ENCODE measurements at regions not wholly inside any gene's neighbourhood (a gene's known extent, or its start where the extent isn't known, plus 50 kb on each side); places are given as distances from the start of the nearest gene placed in this dataset.

DNA sequence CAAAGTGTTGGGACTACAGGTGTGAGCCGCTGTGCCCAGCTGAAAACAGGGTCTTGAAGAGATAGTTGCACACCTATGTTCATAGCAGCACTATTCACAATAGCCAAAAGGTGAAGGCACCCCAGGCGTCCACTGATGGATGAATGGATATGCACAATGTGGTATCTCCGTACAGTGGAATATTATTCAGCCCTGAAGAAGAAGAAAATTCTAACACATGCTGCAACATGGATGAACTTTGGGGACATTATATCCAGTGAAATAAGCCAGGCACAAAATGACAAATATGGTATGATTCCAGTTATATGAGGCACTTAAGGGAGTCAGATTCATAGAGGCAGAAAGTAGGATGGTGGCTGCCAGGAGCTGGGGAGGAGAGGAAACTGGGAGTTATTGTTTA, 137.6 kb upstream of the WNT4 start:
- Histone ChIP-seq H3K4me2 (ENCODE audit: insufficient read depth, low read length, poor library complexity, severe bottlenecking) (no peak overlapping the region), H3K27me3 (ENCODE audit: control insufficient read depth in 3 of 3, insufficient read depth in 3 of 3, low read depth in 1 of 3, low read length in 3 of 3) (peaks cover 0 to 18% (median 9%) of the 10 kb centered on the region in 3 experiments), H3K4me3 (ENCODE audit: low read length in 2 of 2) (no peak overlapping the region), H2BK120ac (ENCODE audit: low read depth, low read length) (no peak overlapping the region), H4K8ac (ENCODE audit: low read depth, low read length) (no peak overlapping the region), H3K23ac (ENCODE audit: low read depth, low read length, poor library complexity) (no peak overlapping the region), H2BK12ac (ENCODE audit: low read length) (no peak overlapping the region), H3K9me3 (replicated peaks in 1 of 2; ENCODE audit: control insufficient read depth in 2 of 2, insufficient read depth in 1 of 2, low read depth in 1 of 2, low read length in 2 of 2) (no peaks in the 10 kb centered on the region), H2AFZ (ENCODE audit: low read length) (no peak overlapping the region), H3K14ac (ENCODE audit: low read length) (no peak overlapping the region), H3K18ac (ENCODE audit: low read length) (no peak overlapping the region), H2BK15ac (ENCODE audit: low read length) (no peak overlapping the region), H4K91ac (ENCODE audit: low read depth, low read length, poor library complexity) (no peak overlapping the region), H3K9ac (ENCODE audit: low read depth, low read length, poor library complexity) (no peak overlapping the region), H3K36me3 (replicated peaks in 1 of 2; ENCODE audit: control insufficient read depth in 2 of 2, insufficient read depth in 2 of 2, low read length in 2 of 2) (no peaks in the 10 kb centered on the region), H2BK5ac (ENCODE audit: low read length) (no peak overlapping the region), H3K79me1 (ENCODE audit: low read depth, low read length) (no peaks in the 10 kb centered on the region), H3K4ac (ENCODE audit: low read length) (no peak overlapping the region), H2AK5ac (ENCODE audit: low read depth, low read length) (no peak overlapping the region), H3K4me1 (ENCODE audit: control insufficient read depth in 2 of 2, insufficient read depth in 1 of 2, low read depth in 1 of 2, low read length in 2 of 2) (no peaks in the 10 kb centered on the region), H3K27ac (replicated peaks; ENCODE audit: low read length) (no peak overlapping the region)
- WGBS, 2 donors (ENCODE audit: extremely low coverage in 2 of 2, insufficient read length in 2 of 2, insufficient replicate concordance in 1 of 2) = no CpG with 5 or more reads among the region's 3 CpGs
- DNase-seq (ENCODE audit: low spot score) = no peak

- H3K27me3 ChIP-seq (ENCODE audit: control insufficient read depth in 3 of 3, insufficient read depth in 3 of 3, low read depth in 1 of 3, low read length in 3 of 3) = peaks cover 0 to 7% (median 7%) of the 10 kb centered on the region in 3 experiments
- H3K4me2 ChIP-seq (ENCODE audit: insufficient read depth, low read length, poor library complexity, severe bottlenecking) = no peak overlapping the region
- DNase-seq (ENCODE audit: low spot score) = no peak
These were observed 138.8 kb upstream of the WNT4 start for GRCh38 chr1:22281521-22282363.

GRCh38 chr1:22282364-22282995, 139.6 kb upstream of the WNT4 start:
- Histone ChIP-seq H3K14ac (ENCODE audit: low read length) (no peak overlapping the region), H3K27ac (replicated peaks; ENCODE audit: low read length) (no peak overlapping the region), H2AK5ac (ENCODE audit: low read depth, low read length) (no peak overlapping the region), H4K91ac (ENCODE audit: low read depth, low read length, poor library complexity) (no peak overlapping the region), H4K8ac (ENCODE audit: low read depth, low read length) (no peak overlapping the region), H3K18ac (ENCODE audit: low read length) (peak overlapping the region; percentile 52), H3K4me3 (ENCODE audit: low read length in 2 of 2) (no peak overlapping the region), H2BK15ac (ENCODE audit: low read length) (no peak overlapping the region), H3K23ac (ENCODE audit: low read depth, low read length, poor library complexity) (peak overlapping the region; percentile 48), H2BK5ac (ENCODE audit: low read length) (no peak overlapping the region), H3K4me1 (ENCODE audit: control insufficient read depth in 2 of 2, insufficient read depth in 1 of 2, low read depth in 1 of 2, low read length in 2 of 2) (no peaks in the 10 kb centered on the region), H2BK120ac (ENCODE audit: low read depth, low read length) (no peak overlapping the region), H3K4me2 (ENCODE audit: insufficient read depth, low read length, poor library complexity, severe bottlenecking) (no peak overlapping the region), H3K9me3 (replicated peaks in 1 of 2; ENCODE audit: control insufficient read depth in 2 of 2, insufficient read depth in 1 of 2, low read depth in 1 of 2, low read length in 2 of 2) (no peaks in the 10 kb centered on the region), H3K36me3 (replicated peaks in 1 of 2; ENCODE audit: control insufficient read depth in 2 of 2, insufficient read depth in 2 of 2, low read length in 2 of 2) (no peaks in the 10 kb centered on the region), H3K27me3 (ENCODE audit: control insufficient read depth in 3 of 3, insufficient read depth in 3 of 3, low read depth in 1 of 3, low read length in 3 of 3) (peaks cover 0 to 6% (median 3%) of the 10 kb centered on the region in 3 experiments), H3K9ac (ENCODE audit: low read depth, low read length, poor library complexity) (no peak overlapping the region), H2BK12ac (ENCODE audit: low read length) (no peak overlapping the region), H3K4ac (ENCODE audit: low read length) (no peak overlapping the region), H2AFZ (ENCODE audit: low read length) (no peak overlapping the region), H3K79me1 (ENCODE audit: low read depth, low read length) (no peaks in the 10 kb centered on the region)
- WGBS, 2 donors (ENCODE audit: extremely low coverage in 2 of 2, insufficient read length in 2 of 2, insufficient replicate concordance in 1 of 2) = no CpG with 5 or more reads among the region's 13 CpGs
- DNase-seq (ENCODE audit: low spot score) = no peak

More at GRCh38 chr1:22281521-22282363, 138.8 kb upstream of the WNT4 start:
- H2BK15ac ChIP-seq (ENCODE audit: low read length) = no peak overlapping the region
- no peak overlapping the region for H3K4ac ChIP-seq (ENCODE audit: low read length)
- H2BK120ac ChIP-seq (ENCODE audit: low read depth, low read length) = no peak overlapping the region
- no peak overlapping the region for H3K23ac ChIP-seq (ENCODE audit: low read depth, low read length, poor library complexity)
- peak overlapping the region; percentile 5 for H3K14ac ChIP-seq (ENCODE audit: low read length)
- H2BK5ac ChIP-seq (ENCODE audit: low read length) = no peak overlapping the region
- H3K79me1 ChIP-seq (ENCODE audit: low read depth, low read length) = no peaks in the 10 kb centered on the region
- H3K18ac ChIP-seq (ENCODE audit: low read length) = no peak overlapping the region
- H3K4me1 ChIP-seq (ENCODE audit: control insufficient read depth in 2 of 2, insufficient read depth in 1 of 2, low read depth in 1 of 2, low read length in 2 of 2) = no peaks in the 10 kb centered on the region
- no peak overlapping the region for H3K9ac ChIP-seq (ENCODE audit: low read depth, low read length, poor library complexity)
- H2BK12ac ChIP-seq (ENCODE audit: low read length) = no peak overlapping the region
- H2AK5ac ChIP-seq (ENCODE audit: low read depth, low read length) = no peak overlapping the region
- no peaks in the 10 kb centered on the region for H3K36me3 ChIP-seq (replicated peaks in 1 of 2; ENCODE audit: control insufficient read depth in 2 of 2, insufficient read depth in 2 of 2, low read length in 2 of 2)
- no peak overlapping the region for H4K8ac ChIP-seq (ENCODE audit: low read depth, low read length)
- no peak overlapping the region for H3K27ac ChIP-seq (replicated peaks; ENCODE audit: low read length)
- H3K4me3 ChIP-seq (ENCODE audit: low read length in 2 of 2) = no peak overlapping the region
- no peak overlapping the region for H2AFZ ChIP-seq (ENCODE audit: low read length)
- no peak overlapping the region for H4K91ac ChIP-seq (ENCODE audit: low read depth, low read length, poor library complexity)
- no CpG with 5 or more reads among the region's 11 CpGs for WGBS, 2 donors (ENCODE audit: extremely low coverage in 2 of 2, insufficient read length in 2 of 2, insufficient replicate concordance in 1 of 2)
- H3K9me3 ChIP-seq (replicated peaks in 1 of 2; ENCODE audit: control insufficient read depth in 2 of 2, insufficient read depth in 1 of 2, low read depth in 1 of 2, low read length in 2 of 2) = no peaks in the 10 kb centered on the region

- no peak for DNase-seq (ENCODE audit: low spot score)
- Histone ChIP-seq H3K27me3 (ENCODE audit: control insufficient read depth in 3 of 3, insufficient read depth in 3 of 3, low read depth in 1 of 3, low read length in 3 of 3) (peaks cover 0 to 6% (median 0%) of the 10 kb centered on the region in 3 experiments), H4K8ac (ENCODE audit: low read depth, low read length) (no peak overlapping the region), H2BK120ac (ENCODE audit: low read depth, low read length) (no peak overlapping the region), H3K9me3 (replicated peaks in 1 of 2; ENCODE audit: control insufficient read depth in 2 of 2, insufficient read depth in 1 of 2, low read depth in 1 of 2, low read length in 2 of 2) (no peaks in the 10 kb centered on the region), H3K4me1 (ENCODE audit: control insufficient read depth in 2 of 2, insufficient read depth in 1 of 2, low read depth in 1 of 2, low read length in 2 of 2) (no peaks in the 10 kb centered on the region), H3K23ac (ENCODE audit: low read depth, low read length, poor library complexity) (no peak overlapping the region), H3K14ac (ENCODE audit: low read length) (no peak overlapping the region), H2AK5ac (ENCODE audit: low read depth, low read length) (no peak overlapping the region), H3K79me1 (ENCODE audit: low read depth, low read length) (no peaks in the 10 kb centered on the region), H3K4me2 (ENCODE audit: insufficient read depth, low read length, poor library complexity, severe bottlenecking) (no peak overlapping the region), H3K18ac (ENCODE audit: low read length) (peak overlapping the region; percentile 18), H3K27ac (replicated peaks; ENCODE audit: low read length) (no peak overlapping the region), H3K4me3 (ENCODE audit: low read length in 2 of 2) (no peak overlapping the region), H3K36me3 (replicated peaks in 1 of 2; ENCODE audit: control insufficient read depth in 2 of 2, insufficient read depth in 2 of 2, low read length in 2 of 2) (no peaks in the 10 kb centered on the region), H3K9ac (ENCODE audit: low read depth, low read length, poor library complexity) (no peak overlapping the region), H3K4ac (ENCODE audit: low read length) (no peak overlapping the region), H2BK12ac (ENCODE audit: low read length) (no peak overlapping the region), H2BK15ac (ENCODE audit: low read length) (no peak overlapping the region), H2BK5ac (ENCODE audit: low read length) (no peak overlapping the region), H4K91ac (ENCODE audit: low read depth, low read length, poor library complexity) (no peak overlapping the region), H2AFZ (ENCODE audit: low read length) (no peak overlapping the region)
These were observed 140.7 kb upstream of the WNT4 start for GRCh38 chr1:22283596-22283995.
